SU-DHL-6 (cell line): ENCODE measurements at regions not wholly inside any gene's neighbourhood (a gene's known extent, or its start where the extent isn't known, plus 50 kb on each side); places are given as distances from the start of the nearest gene placed in this dataset.

Source experiments
- EZH2phosphoT487 ChIP-seq: fragments of 200-600 bp; sonication (generic), shearing (Covaris generic); conservative IDR thresholded peaks from 2 replicates; pipeline ENCODE4 v1.6.1; 2018; ENCODE audit warnings: mild to moderate bottlenecking, antibody characterized with exemption, low read length, moderate library complexity, mixed read lengths
- TF ChIP-seq, protein P1 (sequence below): fragments of 200-600 bp; sonication (generic); IDR thresholded peaks from one replicate; pipeline ENCODE4 v1.5.1; 2017; ENCODE audit warnings: antibody characterized with exemption, mild to moderate bottlenecking, low read length, moderate library complexity; ENCODE audit not compliant: insufficient read depth, poor library complexity, severe bottlenecking

DNA sequence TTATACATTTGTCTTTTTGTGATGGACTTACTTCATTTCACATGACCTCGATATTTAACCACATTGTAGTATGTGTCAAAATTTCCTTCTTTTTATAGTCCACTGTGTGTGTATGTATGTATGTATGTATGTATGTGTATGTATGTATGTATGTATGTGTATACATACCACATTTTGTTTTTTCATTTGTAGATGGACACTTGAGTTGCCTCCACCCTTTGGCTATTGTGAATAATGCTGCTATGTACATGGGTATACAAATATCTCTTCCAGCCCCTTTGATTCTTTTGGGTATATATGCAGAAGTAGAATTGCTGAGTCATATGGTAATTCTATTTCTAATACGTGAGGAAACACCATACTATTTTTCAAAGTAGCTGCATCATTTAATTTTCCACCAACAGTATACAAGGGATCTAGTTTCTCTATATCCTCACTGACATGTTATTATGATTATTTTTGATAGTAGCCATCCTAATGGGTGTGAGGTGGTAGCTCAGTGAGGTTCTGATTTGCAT is 228.2 kb downstream of the OPA1 start:
- TF ChIP-seq, protein P1, sequence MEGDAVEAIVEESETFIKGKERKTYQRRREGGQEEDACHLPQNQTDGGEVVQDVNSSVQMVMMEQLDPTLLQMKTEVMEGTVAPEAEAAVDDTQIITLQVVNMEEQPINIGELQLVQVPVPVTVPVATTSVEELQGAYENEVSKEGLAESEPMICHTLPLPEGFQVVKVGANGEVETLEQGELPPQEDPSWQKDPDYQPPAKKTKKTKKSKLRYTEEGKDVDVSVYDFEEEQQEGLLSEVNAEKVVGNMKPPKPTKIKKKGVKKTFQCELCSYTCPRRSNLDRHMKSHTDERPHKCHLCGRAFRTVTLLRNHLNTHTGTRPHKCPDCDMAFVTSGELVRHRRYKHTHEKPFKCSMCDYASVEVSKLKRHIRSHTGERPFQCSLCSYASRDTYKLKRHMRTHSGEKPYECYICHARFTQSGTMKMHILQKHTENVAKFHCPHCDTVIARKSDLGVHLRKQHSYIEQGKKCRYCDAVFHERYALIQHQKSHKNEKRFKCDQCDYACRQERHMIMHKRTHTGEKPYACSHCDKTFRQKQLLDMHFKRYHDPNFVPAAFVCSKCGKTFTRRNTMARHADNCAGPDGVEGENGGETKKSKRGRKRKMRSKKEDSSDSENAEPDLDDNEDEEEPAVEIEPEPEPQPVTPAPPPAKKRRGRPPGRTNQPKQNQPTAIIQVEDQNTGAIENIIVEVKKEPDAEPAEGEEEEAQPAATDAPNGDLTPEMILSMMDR: no peak
- no peak for TF ChIP-seq EZH2phosphoT487
